Liver (tissue), 8 donors: ENCODE measurements at regions not wholly inside any gene's neighbourhood (a gene's known extent, or its start where the extent isn't known, plus 50 kb on each side); places are given as distances from the start of the nearest gene placed in this dataset.
"Not testable (repeated sequence)": the region's sequence is repeated elsewhere in the genome, so short reads cannot be mapped to it uniquely, and the experiment has no call there.

Source experiments
- DNase-seq: peaks from one replicate; pipeline ENCODE4 v3.0.0-alpha.2; 2017; ENCODE audit warnings: low spot score
- H3K27ac ChIP-seq, 2 donors: one replicate each; pipeline ENCODE4 v1.7.0; 2013; ENCODE audit warnings: inconsistent platforms in 2 of 2, low read length in 2 of 2, control low read depth in 1 of 2, low read depth in 1 of 2, mild to moderate bottlenecking in 1 of 2
- H3K27me3 ChIP-seq, 4 donors: one replicate each; pipeline versions ENCODE4 v1.6.1 to v1.7.0; 2013; ENCODE audit warnings: low read length in 3 of 4, inconsistent platforms in 1 of 4, mild to moderate bottlenecking in 1 of 4, moderate library complexity in 1 of 4; ENCODE audit not compliant: control insufficient read depth in 4 of 4, insufficient read depth in 4 of 4
- H3K36me3 ChIP-seq, 4 donors: one replicate each; pipeline versions ENCODE4 v1.6.1 to v1.7.0; 2013; ENCODE audit warnings: low read length in 3 of 4, mild to moderate bottlenecking in 3 of 4, low read depth in 1 of 4, moderate library complexity in 1 of 4; ENCODE audit not compliant: control insufficient read depth in 4 of 4, insufficient read depth in 3 of 4
- H3K4me1 ChIP-seq, 4 donors: one replicate each; pipeline versions ENCODE4 v1.6.1 to v1.7.0; 2013; ENCODE audit warnings: low read length in 3 of 4, mild to moderate bottlenecking in 3 of 4, moderate library complexity in 1 of 4; ENCODE audit not compliant: control insufficient read depth in 4 of 4, insufficient read depth in 4 of 4
- H3K4me3 ChIP-seq, 3 donors: one replicate each; pipeline versions ENCODE4 v1.6.1 to v1.7.0; 2013; ENCODE audit warnings: low read length in 3 of 3, control low read depth in 1 of 3, low read depth in 1 of 3, mild to moderate bottlenecking in 1 of 3
- H3K9ac ChIP-seq, 2 donors: one replicate each; pipeline ENCODE4 v1.7.0; 2013; ENCODE audit warnings: low read length in 2 of 2, mild to moderate bottlenecking in 2 of 2, moderate library complexity in 2 of 2, control low read depth in 1 of 2, low read depth in 1 of 2
- H3K9me3 ChIP-seq, 4 donors: one replicate each; pipeline versions ENCODE4 v1.6.1 to v1.7.0; 2013; ENCODE audit warnings: low read length in 3 of 4; ENCODE audit not compliant: control insufficient read depth in 4 of 4
- ATF3 ChIP-seq: IDR thresholded peaks from 2 replicates; pipeline ENCODE4 v1.6.1; 2016; ENCODE audit warnings: antibody characterized with exemption
- CTCF ChIP-seq: fragments of 150-350 bp; IDR thresholded peaks from 2 replicates; pipeline ENCODE4 v1.5.1; 2017; ENCODE audit warnings: improper control_type of control experiment, low read depth, low read length; ENCODE audit not compliant: missing input control
- EGR1 ChIP-seq, 2 donors: IDR thresholded peaks; 2 replicates each; pipeline ENCODE4 v1.6.1; 2016 to 2018; ENCODE audit warnings: antibody characterized with exemption in 2 of 2, low read depth in 2 of 2
- FOXA1 ChIP-seq: IDR thresholded peaks from 2 replicates; pipeline ENCODE4 v1.6.1; 2016; ENCODE audit warnings: antibody characterized with exemption
- FOXA2 ChIP-seq: IDR thresholded peaks from 2 replicates; pipeline ENCODE4 v1.6.1; 2016; ENCODE audit warnings: antibody characterized with exemption
- GABPA ChIP-seq, 2 donors: IDR thresholded peaks in 1 of 2; conservative IDR thresholded peaks in 1 of 2; 2 replicates each; pipeline ENCODE4 v1.6.1; 2016; ENCODE audit warnings: antibody characterized with exemption in 2 of 2, mild to moderate bottlenecking in 1 of 2, moderate library complexity in 1 of 2
- HNF4A ChIP-seq, 2 donors: conservative IDR thresholded peaks; 2 replicates each; pipeline ENCODE4 v1.6.1; 2016; ENCODE audit warnings: antibody characterized with exemption in 2 of 2, mild to moderate bottlenecking in 2 of 2
- HNF4G ChIP-seq: IDR thresholded peaks from 2 replicates; pipeline ENCODE4 v1.6.1; 2016; ENCODE audit warnings: antibody characterized with exemption
- JUND ChIP-seq, 2 donors: IDR thresholded peaks; 2 replicates each; pipeline ENCODE4 v1.6.1; 2016; ENCODE audit warnings: antibody characterized with exemption in 2 of 2
- MAX ChIP-seq: IDR thresholded peaks from 2 replicates; pipeline ENCODE4 v1.6.1; 2016; ENCODE audit warnings: antibody characterized with exemption
- NR2F2 ChIP-seq: IDR thresholded peaks from 2 replicates; pipeline ENCODE4 v1.6.1; 2016; ENCODE audit warnings: antibody characterized with exemption
- RAD21 ChIP-seq, 2 donors: IDR thresholded peaks; 2 replicates each; pipeline ENCODE4 v1.6.1; 2016; ENCODE audit warnings: antibody characterized with exemption in 2 of 2, mild to moderate bottlenecking in 2 of 2
- REST ChIP-seq: IDR thresholded peaks from 2 replicates; pipeline ENCODE4 v1.6.1; 2016; ENCODE audit warnings: antibody characterized with exemption, mild to moderate bottlenecking
- RXRA ChIP-seq, 2 donors: IDR thresholded peaks; 2 replicates each; pipeline ENCODE4 v1.6.1; 2017 to 2018; ENCODE audit warnings: antibody characterized with exemption in 2 of 2, mild to moderate bottlenecking in 1 of 2
- SP1 ChIP-seq: IDR thresholded peaks from 2 replicates; pipeline ENCODE4 v1.6.1; 2018; ENCODE audit warnings: antibody characterized with exemption, mild to moderate bottlenecking
- TAF1 ChIP-seq: conservative IDR thresholded peaks from 2 replicates; pipeline ENCODE4 v1.6.1; 2016; ENCODE audit warnings: antibody characterized with exemption, mild to moderate bottlenecking
- YY1 ChIP-seq: IDR thresholded peaks from 2 replicates; pipeline ENCODE4 v1.6.1; 2016; ENCODE audit warnings: antibody characterized with exemption, mild to moderate bottlenecking
- ZBTB33 ChIP-seq: IDR thresholded peaks from 2 replicates; pipeline ENCODE4 v1.6.1; 2016; ENCODE audit warnings: antibody characterized with exemption
- WGBS: extraction: QIAGEN DNeasy Blood & Tissue Kit; methylation state at CpG from one replicate; pipeline ENCODE4 v1.1.7; 2013; 5-methylcytosine and 5-hydroxymethylcytosine counted together
- donor health status: healthy.
- donor health status: healthy.
- donor health status: healthy.
- donor health status: healthy.
- donor health status: healthy.

- Histone ChIP-seq H3K27ac (no peak overlapping the region), H3K27me3 (peaks cover 0 to 17% (median 0%) of the 10 kb centered on the region in 4 donors)
- DNase-seq, result no peak
Measured at GRCh38 chr22:27323661-27324060, 477.9 kb downstream of the MN1 start.

GRCh38 chr22:27324908-27325307 lies 476.6 kb downstream of the MN1 start:
- H3K4me1 ChIP-seq, DNase-seq, H3K4me3 ChIP-seq, H3K36me3 ChIP-seq, H3K9ac ChIP-seq, H3K27ac ChIP-seq, H3K9me3 ChIP-seq: not testable (repeated sequence)
- 76% methylated on average over 1 of the region's 1 CpG for WGBS
- peaks cover 0 to 17% (median 0%) of the 10 kb centered on the region in 4 donors for H3K27me3 ChIP-seq

More at GRCh38 chr22:27323661-27324060, 477.9 kb downstream of the MN1 start:
- Histone ChIP-seq H3K4me3 (no peak overlapping the region), H3K36me3 (no peaks in the 10 kb centered on the region), H3K4me1 (no peaks in the 10 kb centered on the region), H3K9ac (no peak overlapping the region), H3K9me3 (peaks cover 0 to 8% (median 2%) of the 10 kb centered on the region in 4 donors)
- 25% methylated on average over 15 of the region's 15 CpGs for WGBS
- TF ChIP-seq MAX (no peak), ATF3 (no peak), GABPA (IDR thresholded peaks at IDR 0.05 in 1 of 2, conservative IDR thresholded peaks at IDR 0.05 in 1 of 2) (no peak), EGR1 (IDR thresholded peaks at IDR 0.05; ENCODE audit: low read depth in 2 of 2) (no peak), HNF4A (conservative IDR thresholded peaks at IDR 0.05) (no peak), FOXA2 (no peak), HNF4G (no peak), REST (no peak), RAD21 (IDR thresholded peaks at IDR 0.05) (no peak), JUND (IDR thresholded peaks at IDR 0.05) (no peak), CTCF (no peak), SP1 (no peak), YY1 (no peak), FOXA1 (no peak), TAF1 (no peak), NR2F2 (no peak), ZBTB33 (no peak), RXRA (IDR thresholded peaks at IDR 0.05) (no peak)
